HG02973 (cell line): ENCODE measurements at regions not wholly inside any gene's neighbourhood (a gene's known extent, or its start where the extent isn't known, plus 50 kb on each side); places are given as distances from the start of the nearest gene placed in this dataset.

ENCODE experiments used
- ATAC-seq: cut with Tn5 transposase; IDR thresholded peaks from one replicate; pipeline ENCODE4 v1.9.1; 2021; ENCODE audit warnings: moderate library complexity; ENCODE audit not compliant: unreplicated experiment

- no peak for ATAC-seq
These were observed 229.2 kb upstream of the NCAM1 start for GRCh38 chr11:112732031-112732430.

GRCh38 chr11:112734207-112734606, 227.0 kb upstream of the NCAM1 start:
- ATAC-seq = no peak

DNA sequence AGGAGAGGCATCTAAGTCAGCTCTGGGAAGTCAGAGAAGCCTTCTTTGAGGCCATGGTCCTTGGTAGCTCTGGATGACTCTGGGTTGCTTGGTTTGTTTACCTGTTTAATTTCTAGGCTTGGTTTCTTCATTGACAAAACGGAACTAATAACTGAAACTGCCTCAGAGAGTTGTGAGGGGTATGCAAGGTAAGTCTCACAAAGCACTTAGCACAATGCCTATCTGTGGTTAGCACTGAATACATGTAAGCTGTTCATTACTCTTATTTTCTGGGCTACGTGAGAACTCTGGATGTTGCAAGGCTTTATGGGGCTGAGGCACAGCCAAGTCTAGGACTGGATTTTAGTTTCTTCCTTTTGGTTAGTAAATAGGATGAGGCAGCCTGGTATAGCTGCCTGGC, 225.8 kb upstream of the NCAM1 start:
- ATAC-seq = no peak

- no peak for ATAC-seq
These were observed 217.2 kb upstream of the NCAM1 start for GRCh38 chr11:112744041-112744440.

- ATAC-seq = no peak
These were observed 215.2 kb upstream of the NCAM1 start for GRCh38 chr11:112745973-112746372.

- no peak for ATAC-seq
These were observed 213.0 kb upstream of the NCAM1 start for GRCh38 chr11:112748252-112748651.

- ATAC-seq = no peak
These were observed 212.3 kb upstream of the NCAM1 start for GRCh38 chr11:112748713-112749543.

GRCh38 chr11:112751329-112751728, 209.9 kb upstream of the NCAM1 start:
- ATAC-seq = no peak

- ATAC-seq = no peak
These were observed 209.4 kb upstream of the NCAM1 start for GRCh38 chr11:112751772-112752171.

GRCh38 chr11:112752563-112752962, 208.7 kb upstream of the NCAM1 start:
- no peak for ATAC-seq

DNA sequence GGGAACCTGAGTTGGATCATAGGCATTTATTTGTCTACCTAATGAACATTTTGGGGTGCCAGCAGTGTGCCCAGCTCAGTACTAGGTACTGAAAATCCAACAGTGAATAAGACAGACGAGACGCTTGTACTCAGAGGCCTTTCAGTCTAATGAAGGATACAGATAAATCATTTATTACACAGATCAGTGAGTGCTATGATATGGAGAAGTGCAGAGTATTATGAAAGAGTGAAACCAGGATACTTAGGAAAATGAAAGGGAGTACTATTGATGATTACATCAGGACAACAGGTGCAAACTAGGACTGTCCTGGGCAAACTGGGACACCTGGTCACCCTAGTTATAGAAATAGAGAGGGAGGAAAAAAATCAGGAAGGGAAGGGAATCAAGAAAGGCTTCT, 207.5 kb upstream of the NCAM1 start:
- ATAC-seq = no peak

GRCh38 chr11:112759418-112759817, 201.8 kb upstream of the NCAM1 start:
- no peak for ATAC-seq

GRCh38 chr11:112760396-112761059, 200.7 kb upstream of the NCAM1 start:
- no peak for ATAC-seq

DNA sequence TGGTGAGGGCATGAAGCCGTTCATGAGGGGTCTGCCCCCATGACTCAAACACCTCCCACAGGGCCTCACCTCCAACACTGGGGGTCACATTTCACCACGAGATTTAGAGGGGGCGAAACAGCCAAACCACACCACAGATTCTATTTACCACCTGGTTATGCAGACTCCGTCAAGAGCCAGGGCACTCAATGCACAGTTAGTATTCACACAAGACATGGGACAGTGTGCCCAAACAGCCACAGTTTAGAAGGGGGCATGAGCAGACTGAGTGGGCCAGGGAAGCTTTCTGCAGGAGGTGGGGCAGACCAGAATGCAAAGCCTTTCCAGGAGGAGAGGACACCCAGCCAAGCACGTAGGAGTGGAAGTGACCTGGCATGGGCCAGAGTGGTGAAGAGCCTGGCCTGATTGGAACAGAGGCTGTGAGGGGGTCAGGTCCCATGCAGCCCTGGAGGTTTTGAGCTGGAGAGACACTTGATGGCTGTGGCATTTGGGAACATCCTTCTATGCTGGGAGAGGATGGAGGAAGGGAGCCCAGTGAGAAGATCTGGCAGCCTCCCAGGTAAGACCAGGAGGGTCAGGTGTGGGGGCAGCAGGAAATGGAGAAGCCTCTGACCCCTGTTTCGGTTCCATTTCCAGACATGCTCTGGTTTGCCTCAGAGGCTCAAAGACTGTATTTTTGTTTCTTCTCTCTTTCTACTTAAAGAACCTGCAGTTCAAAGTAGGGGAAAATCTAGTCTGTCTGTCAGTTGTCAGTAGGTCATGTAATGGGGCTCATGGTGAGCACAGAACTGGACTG, 199.1 kb upstream of the NCAM1 start:
- ATAC-seq = no peak

- no peak for ATAC-seq
These were observed 198.5 kb upstream of the NCAM1 start for GRCh38 chr11:112762707-112763090.

DNA sequence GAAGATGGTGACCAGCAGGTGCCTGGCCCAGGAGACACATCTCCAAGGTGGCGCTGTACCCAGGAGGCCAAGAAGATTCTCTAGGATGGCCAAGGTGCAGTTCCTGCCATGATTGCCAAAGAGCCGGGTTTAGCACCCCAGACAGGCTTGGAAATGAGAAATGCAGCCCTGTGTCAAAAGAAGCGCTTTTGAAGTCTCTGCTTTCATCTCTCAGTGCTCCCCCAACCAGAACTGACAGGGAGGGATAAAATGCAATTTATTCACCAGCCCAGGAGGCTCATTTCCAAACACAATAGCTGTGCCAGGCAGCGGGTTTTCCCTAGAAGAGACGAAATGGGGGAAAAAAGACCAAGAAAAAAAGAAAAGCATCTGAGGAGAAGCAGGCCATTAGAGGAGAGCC, 195.9 kb upstream of the NCAM1 start:
- no peak for ATAC-seq

- ATAC-seq = no peak
These were observed 192.1 kb upstream of the NCAM1 start for GRCh38 chr11:112769170-112769569.

DNA sequence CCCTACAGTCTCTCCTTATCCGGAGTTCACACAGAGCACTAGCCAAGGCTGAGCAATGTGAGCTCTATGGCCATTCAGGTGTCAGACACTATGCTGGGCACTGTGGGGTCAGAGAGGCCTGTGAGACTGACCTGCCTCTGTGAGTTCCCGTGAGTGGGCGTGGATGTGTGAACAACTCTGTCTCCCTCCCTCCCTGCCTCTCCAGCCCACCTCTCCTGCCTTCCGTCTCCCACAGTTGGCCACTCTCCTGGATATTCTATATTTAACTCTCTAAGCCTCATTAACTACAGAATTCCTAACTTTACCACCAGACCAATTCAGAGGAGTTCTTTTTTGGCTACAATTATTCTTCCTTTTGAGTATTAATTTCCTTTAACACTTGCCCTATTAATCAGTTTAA, 191.6 kb upstream of the NCAM1 start:
- ATAC-seq = no peak

DNA sequence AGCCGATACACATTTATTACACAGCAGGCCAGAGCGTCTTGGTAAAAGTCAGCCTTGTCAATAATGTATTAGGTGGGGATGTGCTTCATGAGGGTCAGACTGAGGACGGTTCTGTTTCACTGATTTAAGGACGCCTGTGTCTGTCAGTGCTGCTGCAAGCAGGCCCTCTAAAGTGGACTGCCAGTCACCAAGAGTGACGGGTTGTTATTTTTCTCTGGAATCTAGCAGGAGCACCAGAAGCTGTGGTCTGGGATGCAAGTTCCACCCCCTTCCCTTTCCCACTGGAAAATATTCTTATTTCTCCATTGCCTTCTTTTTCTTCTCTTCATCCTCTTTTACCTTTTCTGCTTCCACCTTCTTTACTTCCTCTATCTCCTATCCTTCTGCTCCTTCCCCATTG, 191.2 kb upstream of the NCAM1 start:
- no peak for ATAC-seq

GRCh38 chr11:112770487-112770886, 190.7 kb upstream of the NCAM1 start:
- no peak for ATAC-seq

DNA sequence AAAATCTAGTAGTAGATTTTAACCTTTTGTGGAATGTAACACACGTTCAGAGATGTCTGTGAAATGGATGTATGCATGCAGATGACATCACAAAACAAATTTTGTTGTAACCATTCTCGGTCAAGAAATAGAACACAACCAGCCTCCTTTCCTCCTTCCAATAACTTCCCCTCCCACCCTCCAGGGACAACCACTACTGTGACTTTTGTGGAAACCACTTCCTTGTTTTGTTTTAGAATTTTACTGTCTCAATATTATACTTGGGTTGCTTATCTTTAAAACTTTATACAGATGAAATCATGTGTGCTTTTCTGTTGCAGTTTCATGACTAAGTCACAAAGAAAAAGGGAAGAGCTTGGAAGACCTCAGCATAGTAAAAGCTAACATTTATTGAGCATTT, 189.4 kb upstream of the NCAM1 start:
- no peak for ATAC-seq

GRCh38 chr11:112773264-112773663, 188.0 kb upstream of the NCAM1 start:
- ATAC-seq = no peak
